Caco-2 (cell line): ENCODE measurements at regions not wholly inside any gene's neighbourhood (a gene's known extent, or its start where the extent isn't known, plus 50 kb on each side); places are given as distances from the start of the nearest gene placed in this dataset.

ENCODE experiments used
- BruUV-seq: library from RNA; stranded (reverse); fragments of 400-500 nt; replicated peaks from 2 replicates; lab custom pipeline; 2021; lab: Mats Ljungman, UMichigan
- CTCF ChIA-PET: fragments of 300-600 bp; sonication (Branson Sonifier 250); formaldehyde crosslinking; loops from one replicate; lab custom pipeline; 2022; ENCODE audit warnings: antibody characterized with exemption; lab: Charles Lee
- POLR2A ChIA-PET: fragments of 300-600 bp; sonication (Branson Sonifier 250); formaldehyde crosslinking; loops from one replicate; lab custom pipeline; 2022; ENCODE audit warnings: antibody characterized with exemption; lab: Charles Lee
- DNase-seq, 2 experiments: peaks; one replicate each; pipeline versions ENCODE4 v3.0.0 to v3.0.0-alpha.2; 2020 to 2022
- H3K27me3 ChIP-seq: replicated peaks from 2 replicates; pipeline ENCODE4 v1.6.0; 2011; ENCODE audit warnings: low read length; ENCODE audit not compliant: control insufficient read depth, insufficient read depth
- H3K36me3 ChIP-seq: 2 replicates; pipeline ENCODE4 v1.5.1; 2011; ENCODE audit warnings: low read length; ENCODE audit not compliant: control insufficient read depth, insufficient read depth
- H3K4me1 ChIP-seq: fragments of 250-450 bp; sonication (Bioruptor Pico); 2 replicates; pipeline ENCODE4 v1.5.1; 2020; ENCODE audit warnings: mild to moderate bottlenecking
- H3K4me3 ChIP-seq: 2 replicates; pipeline ENCODE4 v1.5.1; 2011; ENCODE audit warnings: low read depth, mild to moderate bottlenecking, control low read depth, low read length
- H3K9me3 ChIP-seq: fragments of 250-450 bp; sonication (Bioruptor Pico); 2 replicates; pipeline ENCODE4 v1.5.1; 2020; ENCODE audit warnings: mild to moderate bottlenecking, moderate library complexity
- H3K27ac Mint-ChIP-seq: one replicate; pipeline ENCODE4 v1.8.0; 2022; ENCODE audit warnings: mixed read lengths; ENCODE audit not compliant: unreplicated experiment
- H3K27me3 Mint-ChIP-seq: one replicate; pipeline ENCODE4 v1.8.0; 2022; ENCODE audit warnings: mixed read lengths; ENCODE audit not compliant: insufficient read depth, unreplicated experiment
- H3K36me3 Mint-ChIP-seq: one replicate; pipeline ENCODE4 v1.8.0; 2022; ENCODE audit warnings: mild to moderate bottlenecking, mixed read lengths; ENCODE audit not compliant: insufficient read depth, unreplicated experiment
- H3K4me1 Mint-ChIP-seq: one replicate; pipeline ENCODE4 v1.8.0; 2022; ENCODE audit warnings: low read depth, mixed read lengths; ENCODE audit not compliant: unreplicated experiment
- H3K4me3 Mint-ChIP-seq: one replicate; pipeline ENCODE4 v1.8.0; 2022; ENCODE audit warnings: mild to moderate bottlenecking, moderate library complexity, mixed read lengths; ENCODE audit not compliant: unreplicated experiment
- H3K9me3 Mint-ChIP-seq: one replicate; pipeline ENCODE4 v1.8.0; 2022; ENCODE audit warnings: mixed read lengths; ENCODE audit not compliant: unreplicated experiment
- intact Hi-C: fragments of 100-400 bp; cut with micrococcal nuclease; formaldehyde crosslinking; loops from one replicate; pipeline ENCODE4 v1.10.0; 2022; ENCODE audit not compliant: unreplicated experiment
- TF ChIP-seq, protein P1 (sequence below), 2 experiments: fragments of 200-600 bp in 1 of 2; IDR thresholded peaks; 1 replicate in 1 of 2; 2 replicates in 1 of 2; pipeline versions ENCODE4 v1.5.1 to v1.8.0; 2011 to 2022; ENCODE audit warnings: antibody characterized with exemption in 1 of 2, control low read depth in 1 of 2, inconsistent platforms in 1 of 2, low read depth in 1 of 2, low read length in 1 of 2, mild to moderate bottlenecking in 1 of 2, moderate library complexity in 1 of 2; ENCODE audit not compliant: insufficient read depth in 1 of 2, severe bottlenecking in 1 of 2, unreplicated experiment in 1 of 2

DNA sequence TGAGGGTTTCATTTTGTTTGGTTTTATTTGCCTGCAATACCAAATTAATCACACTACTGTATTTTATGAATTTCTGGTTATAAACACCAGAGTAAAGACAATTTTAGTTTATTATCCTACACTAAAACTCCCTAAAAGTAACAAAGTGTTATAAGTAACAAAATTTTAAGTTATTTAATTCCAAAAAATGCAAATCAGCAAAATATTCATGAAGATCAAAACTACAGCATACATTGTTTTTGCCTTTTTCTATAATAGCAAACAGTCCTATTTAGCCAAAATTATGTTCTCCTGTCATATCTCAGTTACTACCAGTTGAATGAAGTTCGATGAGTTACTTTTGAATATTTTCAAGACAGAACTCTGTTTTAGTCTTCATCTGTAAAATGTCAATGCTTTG is 132.7 kb upstream of the CYLC2 start:
- H3K4me1 ChIP-seq = no peaks in the 10 kb centered on the region
- H3K4me3 Mint-ChIP-seq = no peak overlapping the region
- ChIA-PET POLR2A (no interaction called here), CTCF (no interaction called here)
- H3K4me1 Mint-ChIP-seq = peaks cover 10% of the 10 kb centered on the region
- TF ChIP-seq, protein P1, sequence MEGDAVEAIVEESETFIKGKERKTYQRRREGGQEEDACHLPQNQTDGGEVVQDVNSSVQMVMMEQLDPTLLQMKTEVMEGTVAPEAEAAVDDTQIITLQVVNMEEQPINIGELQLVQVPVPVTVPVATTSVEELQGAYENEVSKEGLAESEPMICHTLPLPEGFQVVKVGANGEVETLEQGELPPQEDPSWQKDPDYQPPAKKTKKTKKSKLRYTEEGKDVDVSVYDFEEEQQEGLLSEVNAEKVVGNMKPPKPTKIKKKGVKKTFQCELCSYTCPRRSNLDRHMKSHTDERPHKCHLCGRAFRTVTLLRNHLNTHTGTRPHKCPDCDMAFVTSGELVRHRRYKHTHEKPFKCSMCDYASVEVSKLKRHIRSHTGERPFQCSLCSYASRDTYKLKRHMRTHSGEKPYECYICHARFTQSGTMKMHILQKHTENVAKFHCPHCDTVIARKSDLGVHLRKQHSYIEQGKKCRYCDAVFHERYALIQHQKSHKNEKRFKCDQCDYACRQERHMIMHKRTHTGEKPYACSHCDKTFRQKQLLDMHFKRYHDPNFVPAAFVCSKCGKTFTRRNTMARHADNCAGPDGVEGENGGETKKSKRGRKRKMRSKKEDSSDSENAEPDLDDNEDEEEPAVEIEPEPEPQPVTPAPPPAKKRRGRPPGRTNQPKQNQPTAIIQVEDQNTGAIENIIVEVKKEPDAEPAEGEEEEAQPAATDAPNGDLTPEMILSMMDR (IDR thresholded peaks at IDR 0.05; ENCODE audit: insufficient read depth in 1 of 2, low read depth in 1 of 2, low read length in 1 of 2, severe bottlenecking in 1 of 2, unreplicated experiment in 1 of 2) = no peak
- H3K27ac Mint-ChIP-seq = no peak overlapping the region
- peaks cover 10% of the 10 kb centered on the region for H3K9me3 Mint-ChIP-seq
- H3K4me3 ChIP-seq = no peak overlapping the region
- H3K27me3 ChIP-seq = no peaks in the 10 kb centered on the region
- BruUV-seq = no TSS peak
- no peaks in the 10 kb centered on the region for H3K36me3 Mint-ChIP-seq
- H3K9me3 ChIP-seq = no peaks in the 10 kb centered on the region
- intact Hi-C loops = no loop called here
- no peak for DNase-seq
- H3K27me3 Mint-ChIP-seq = no peaks in the 10 kb centered on the region
- H3K36me3 ChIP-seq = no peaks in the 10 kb centered on the region

DNA sequence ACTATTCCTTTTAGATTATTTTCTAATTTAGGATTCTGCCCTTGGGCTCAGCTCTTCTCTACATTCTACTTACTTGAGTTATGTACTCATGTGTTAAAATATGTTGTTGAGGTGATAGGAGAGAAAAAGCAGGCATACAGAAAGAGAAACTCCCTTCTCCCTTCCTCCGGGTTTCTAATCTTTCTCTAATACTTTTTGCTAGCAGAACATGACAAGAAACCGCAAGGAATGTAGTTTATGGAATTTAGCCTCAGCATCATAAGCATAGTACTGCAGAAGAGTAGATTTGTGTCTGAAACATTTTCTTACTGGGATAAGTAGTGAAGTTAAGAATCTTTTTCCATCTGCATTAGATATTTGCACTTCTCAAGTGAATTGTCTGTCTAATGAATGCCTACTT is 139.5 kb upstream of the CYLC2 start:
- no TSS peak for BruUV-seq
- H3K4me3 Mint-ChIP-seq = no peak overlapping the region
- H3K27me3 Mint-ChIP-seq = no peaks in the 10 kb centered on the region
- DNase-seq = no peak
- POLR2A ChIA-PET = no interaction called here
- CTCF ChIA-PET = no interaction called here
- Histone ChIP-seq H3K27me3 (no peaks in the 10 kb centered on the region), H3K4me3 (no peak overlapping the region), H3K36me3 (no peaks in the 10 kb centered on the region), H3K4me1 (peaks cover 16% of the 10 kb centered on the region), H3K9me3 (peaks cover 11% of the 10 kb centered on the region; the same call in 1 of the 2 replicates)
- H3K9me3 Mint-ChIP-seq = no peaks in the 10 kb centered on the region
- intact Hi-C loops = no loop called here
- TF ChIP-seq, protein P1 (IDR thresholded peaks at IDR 0.05; ENCODE audit: insufficient read depth in 1 of 2, low read depth in 1 of 2, low read length in 1 of 2, severe bottlenecking in 1 of 2, unreplicated experiment in 1 of 2) = no peak
- H3K27ac Mint-ChIP-seq = no peak overlapping the region
- no peaks in the 10 kb centered on the region for H3K36me3 Mint-ChIP-seq
- H3K4me1 Mint-ChIP-seq = no peaks in the 10 kb centered on the region

DNA sequence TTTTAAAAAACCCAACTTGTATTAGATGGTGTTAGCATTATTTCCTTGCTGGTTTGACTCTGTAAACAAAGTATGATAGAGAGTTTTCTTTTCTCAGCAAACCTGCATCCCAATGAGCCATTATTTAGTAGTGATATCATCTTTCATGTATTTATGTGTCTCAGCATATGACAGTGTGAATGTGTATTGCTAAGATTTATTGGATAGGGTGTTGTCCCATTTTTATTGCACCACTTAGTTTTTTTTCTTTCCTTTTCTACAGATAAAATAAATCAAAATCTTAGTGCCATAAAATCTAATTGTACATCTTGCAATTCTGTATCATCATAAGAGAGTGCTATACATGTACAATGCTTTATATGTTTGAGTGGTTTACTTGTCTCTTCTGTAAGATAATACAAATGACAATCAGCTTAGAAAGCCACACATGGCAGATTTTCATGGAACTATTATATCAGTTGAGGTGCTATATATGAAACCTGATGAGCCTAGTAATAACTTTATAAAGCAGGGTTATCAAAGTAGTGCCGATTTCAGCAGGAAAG is 149.2 kb upstream of the CYLC2 start:
- POLR2A ChIA-PET = no interaction called here
- TF ChIP-seq, protein P1 (IDR thresholded peaks at IDR 0.05; ENCODE audit: insufficient read depth in 1 of 2, low read depth in 1 of 2, low read length in 1 of 2, severe bottlenecking in 1 of 2, unreplicated experiment in 1 of 2) = no peak

More for the DNA sequence above, 149.2 kb upstream of the CYLC2 start:
- Histone ChIP-seq H3K4me1 (peaks cover 31% of the 10 kb centered on the region), H3K4me3 (no peak overlapping the region), H3K27me3 (no peaks in the 10 kb centered on the region), H3K9me3 (no peaks in the 10 kb centered on the region), H3K36me3 (no peaks in the 10 kb centered on the region)
- Mint-ChIP-seq H3K27me3 (no peaks in the 10 kb centered on the region), H3K36me3 (no peaks in the 10 kb centered on the region), H3K4me1 (peaks cover 19% of the 10 kb centered on the region), H3K27ac (no peak overlapping the region), H3K4me3 (no peak overlapping the region), H3K9me3 (peaks cover 16% of the 10 kb centered on the region)
- CTCF ChIA-PET = no interaction called here
- BruUV-seq = no TSS peak
- intact Hi-C loops = no loop called here
- no peak for DNase-seq
